ENCODE measurements at regions not wholly inside any gene's neighbourhood (a gene's known extent, or its start where the extent isn't known, plus 50 kb on each side); places are given as distances from the start of the nearest gene placed in this dataset.

DNA sequence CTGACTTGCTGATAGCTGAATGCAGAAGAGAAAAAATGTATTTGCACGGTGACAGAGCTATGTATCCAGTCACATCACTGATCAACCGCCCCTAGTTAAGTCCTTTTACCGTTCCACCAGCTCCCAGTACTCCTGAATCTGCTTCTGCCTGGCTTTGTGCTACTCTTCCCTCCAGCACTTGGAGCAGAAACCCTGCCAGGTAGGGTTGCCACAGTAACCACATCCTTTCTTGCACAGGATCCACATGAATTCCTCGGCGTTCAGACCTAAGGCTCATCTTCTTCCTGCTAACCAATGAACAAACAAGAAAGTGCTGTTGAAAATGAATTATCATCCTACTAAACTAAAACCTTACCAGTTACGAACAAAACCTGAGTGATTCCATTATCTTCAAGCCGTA, 52.0 kb upstream of the KCTD7 start:
- TF ChIP-seq CTCF (IDR thresholded peaks at IDR 0.05) (no peak), POLR2A (IDR thresholded peaks at IDR 0.05) (no peak)
